NB4 (cell line): ENCODE measurements at regions not wholly inside any gene's neighbourhood (a gene's known extent, or its start where the extent isn't known, plus 50 kb on each side); places are given as distances from the start of the nearest gene placed in this dataset.

Source experiments
- DNase-seq: peaks from one replicate; pipeline ENCODE4 v3.0.0; 2010; ENCODE audit warnings: low read depth
- H3K4me3 ChIP-seq: one replicate; pipeline ENCODE4 v1.5.1; 2011; ENCODE audit warnings: mild to moderate bottlenecking, low read depth, low read length, moderate library complexity
- CTCF ChIP-seq: IDR thresholded peaks from one replicate; pipeline ENCODE4 v1.5.1; 2012; ENCODE audit warnings: low read depth, low read length
- MAX ChIP-seq: IDR thresholded peaks from 2 replicates; pipeline ENCODE4 v1.6.1; 2011; ENCODE audit warnings: low read depth, low read length
- MYC ChIP-seq: IDR thresholded peaks from 2 replicates; pipeline ENCODE4 v1.6.1; 2011; ENCODE audit warnings: low read depth, low read length
- POLR2A ChIP-seq: IDR thresholded peaks from 2 replicates; pipeline ENCODE4 v1.6.1; 2011; ENCODE audit warnings: mild to moderate bottlenecking; ENCODE audit not compliant: insufficient read length; ENCODE audit errors: extremely low read depth

- peak; percentile 93 for DNase-seq
- TF ChIP-seq POLR2A = no peak
- TF ChIP-seq CTCF = no peak
- no peak for TF ChIP-seq MYC
- TF ChIP-seq MAX = no peak
- H3K4me3 ChIP-seq = no peak overlapping the region
Measured at GRCh38 chr12:70052931-70053497, 190.2 kb upstream of the CNOT2 start.

- TF ChIP-seq MYC (no peak), CTCF (no peak), MAX (no peak), POLR2A (no peak)
- no peak overlapping the region for H3K4me3 ChIP-seq
- no peak for DNase-seq
Measured at GRCh38 chr12:70059373-70059772, 183.9 kb upstream of the CNOT2 start.

GRCh38 chr12:70060634-70061033 lies 182.6 kb upstream of the CNOT2 start:
- no peak overlapping the region for H3K4me3 ChIP-seq
- TF ChIP-seq MYC = no peak
- TF ChIP-seq POLR2A = no peak
- no peak for TF ChIP-seq CTCF
- TF ChIP-seq MAX = no peak
- no peak for DNase-seq

- no peak overlapping the region for H3K4me3 ChIP-seq
- TF ChIP-seq POLR2A (no peak), MYC (no peak), MAX (no peak), CTCF (no peak)
- DNase-seq = no peak
Measured at GRCh38 chr12:70068743-70069142, 174.5 kb upstream of the CNOT2 start.

- TF ChIP-seq MYC (no peak), CTCF (no peak), MAX (no peak), POLR2A (no peak)
- DNase-seq = no peak
- no peak overlapping the region for H3K4me3 ChIP-seq
Measured at GRCh38 chr12:70069221-70070105, 173.8 kb upstream of the CNOT2 start.
